Esophagus muscularis mucosa (tissue), 4 donors: ENCODE measurements at regions not wholly inside any gene's neighbourhood (a gene's known extent, or its start where the extent isn't known, plus 50 kb on each side); places are given as distances from the start of the nearest gene placed in this dataset.

ENCODE experiments used
- DNase-seq: peaks from one replicate; pipeline ENCODE4 v3.0.0-alpha.2; 2017; ENCODE audit errors: extremely low spot score
- H3K27ac ChIP-seq, 4 donors: fragments of 200-600 bp; sonication (generic); replicated peaks in 1 of 4; 1 replicate in 3 of 4; 2 replicates in 1 of 4; pipeline ENCODE4 v1.5.1; 2016 to 2019; ENCODE audit warnings: mild to moderate bottlenecking in 1 of 4
- H3K27me3 ChIP-seq, 4 donors: fragments of 200-600 bp; sonication (generic); one replicate each; pipeline versions ENCODE4 v1.5.1 to v1.6.0; 2016 to 2019
- H3K36me3 ChIP-seq, 4 donors: fragments of 200-600 bp; sonication (generic); one replicate each; pipeline ENCODE4 v1.5.1; 2016 to 2019
- H3K4me1 ChIP-seq, 4 donors: fragments of 200-600 bp; sonication (generic); one replicate each; pipeline ENCODE4 v1.5.1; 2016 to 2019
- H3K4me3 ChIP-seq, 4 donors: fragments of 200-600 bp; sonication (generic); 1 replicate in 2 of 4; 2 replicates in 2 of 4; pipeline ENCODE4 v1.5.1; 2016 to 2019; ENCODE audit warnings: mild to moderate bottlenecking in 4 of 4, moderate library complexity in 1 of 4
- H3K9me3 ChIP-seq, 4 donors: fragments of 200-600 bp; sonication (generic); 1 replicate in 3 of 4; 2 replicates in 1 of 4; pipeline ENCODE4 v1.5.1; 2016 to 2019
- CTCF ChIP-seq, 3 experiments: fragments of 200-600 bp in 2 of 3; fragments of 450-650 bp in 1 of 3; sonication (generic) in 2 of 3; IDR thresholded peaks; one replicate each; pipeline ENCODE4 v1.5.1; 2017 to 2019; ENCODE audit warnings: antibody characterized with exemption in 3 of 3, mild to moderate bottlenecking in 2 of 3, moderate library complexity in 1 of 3
- EP300 ChIP-seq: sonication (generic); formaldehyde crosslinking; IDR thresholded peaks from one replicate; pipeline ENCODE4 v1.6.1; 2017; ENCODE audit warnings: antibody characterized with exemption
- POLR2A ChIP-seq: fragments of 450-650 bp; IDR thresholded peaks from one replicate; pipeline ENCODE4 v1.6.1; 2017; ENCODE audit warnings: antibody characterized with exemption, moderate library complexity, mild to moderate bottlenecking, low read depth
- POLR2AphosphoS5 ChIP-seq, 2 donors: sonication (generic); formaldehyde crosslinking; IDR thresholded peaks; one replicate each; pipeline ENCODE4 v1.6.1; 2017; ENCODE audit warnings: antibody characterized with exemption in 2 of 2
- WGBS: methylation state at CpG from one replicate; pipeline ENCODE4 v1.1.5; 2018; 5-methylcytosine and 5-hydroxymethylcytosine counted together
- intact Hi-C: fragments of 100-400 bp; cut with DNase I; formaldehyde crosslinking; loops from one replicate; pipeline ENCODE4 v1.15.1; 2023

- TF ChIP-seq POLR2A (no peak), CTCF (IDR thresholded peaks at IDR 0.05) (no peak), EP300 (no peak), POLR2AphosphoS5 (IDR thresholded peaks at IDR 0.05) (no peak)
- intact Hi-C loops = no loop called here
- Histone ChIP-seq H3K4me1 (no peaks in the 10 kb centered on the region), H3K4me3 (no peak overlapping the region), H3K27ac (no peak overlapping the region), H3K27me3 (no peaks in the 10 kb centered on the region), H3K36me3 (no peaks in the 10 kb centered on the region), H3K9me3 (peaks cover 0 to 9% (median 0%) of the 10 kb centered on the region in 4 donors)
- peak; percentile 64 for DNase-seq
- 80% methylated on average over 7 of the region's 10 CpGs for WGBS
Observed at GRCh38 chr3:134087060-134087974, 57.6 kb upstream of the SLCO2A1 start.

- TF ChIP-seq CTCF (IDR thresholded peaks at IDR 0.05) (no peak), POLR2AphosphoS5 (IDR thresholded peaks at IDR 0.05) (no peak), POLR2A (no peak), EP300 (no peak)
Observed at GRCh38 chr3:134086616-134087015, 56.9 kb upstream of the SLCO2A1 start.

GRCh38 chr3:134085034-134085775 lies 55.5 kb upstream of the SLCO2A1 start:
- 89% methylated on average over 9 of the region's 13 CpGs for WGBS
- DNase-seq = peak; percentile 75
- peaks cover 0 to 18% (median under 1%) of the 10 kb centered on the region in 4 donors for H3K9me3 ChIP-seq
- TF ChIP-seq POLR2A (no peak), POLR2AphosphoS5 (IDR thresholded peaks at IDR 0.05) (no peak), EP300 (no peak), CTCF (IDR thresholded peaks at IDR 0.05) (no peak)
- no peak overlapping the region for H3K4me3 ChIP-seq
- H3K36me3 ChIP-seq = no peaks in the 10 kb centered on the region
- no peak overlapping the region for H3K27ac ChIP-seq
- H3K27me3 ChIP-seq = no peaks in the 10 kb centered on the region
- intact Hi-C loops = no loop called here
- H3K4me1 ChIP-seq = no peaks in the 10 kb centered on the region

More at GRCh38 chr3:134086616-134087015, 56.9 kb upstream of the SLCO2A1 start:
- 100% methylated on average over 3 of the region's 6 CpGs for WGBS
- H3K4me3 ChIP-seq = no peak overlapping the region
- no peaks in the 10 kb centered on the region for H3K27me3 ChIP-seq
- DNase-seq = peak; percentile 50
- H3K4me1 ChIP-seq = no peaks in the 10 kb centered on the region
- peaks cover 0 to 9% (median 0%) of the 10 kb centered on the region in 4 donors for H3K9me3 ChIP-seq
- intact Hi-C loops = no loop called here
- H3K36me3 ChIP-seq = no peaks in the 10 kb centered on the region
- H3K27ac ChIP-seq = no peak overlapping the region

GRCh38 chr3:134084242-134084950 lies 54.7 kb upstream of the SLCO2A1 start:
- H3K4me3 ChIP-seq = no peak overlapping the region
- H3K36me3 ChIP-seq = no peaks in the 10 kb centered on the region
- H3K27me3 ChIP-seq = no peaks in the 10 kb centered on the region
- H3K9me3 ChIP-seq = peaks cover 0 to 18% (median 3%) of the 10 kb centered on the region in 4 donors
- H3K4me1 ChIP-seq = no peaks in the 10 kb centered on the region
- H3K27ac ChIP-seq = no peak overlapping the region
- no CpG with 5 or more reads among the region's 2 CpGs for WGBS
- DNase-seq = peak; percentile 70
- TF ChIP-seq POLR2A = no peak
- intact Hi-C loops = no loop called here
